Esophagus squamous epithelium (tissue), 4 donors: ENCODE measurements at regions not wholly inside any gene's neighbourhood (a gene's known extent, or its start where the extent isn't known, plus 50 kb on each side); places are given as distances from the start of the nearest gene placed in this dataset.

Experiments used
- CTCF ChIP-seq, 6 experiments: fragments of 450-650 bp in 4 of 6; fragments of 200-600 bp in 2 of 6; sonication (generic) in 2 of 6; IDR thresholded peaks; one replicate each; pipeline ENCODE4 v1.5.1; 2016 to 2019; ENCODE audit warnings: antibody characterized with exemption in 6 of 6, mild to moderate bottlenecking in 4 of 6, moderate library complexity in 4 of 6
- POLR2A ChIP-seq, 4 donors: fragments of 450-650 bp; IDR thresholded peaks; one replicate each; pipeline ENCODE4 v1.6.1; 2017; ENCODE audit warnings: antibody characterized with exemption in 4 of 4, mild to moderate bottlenecking in 4 of 4, moderate library complexity in 3 of 4

DNA sequence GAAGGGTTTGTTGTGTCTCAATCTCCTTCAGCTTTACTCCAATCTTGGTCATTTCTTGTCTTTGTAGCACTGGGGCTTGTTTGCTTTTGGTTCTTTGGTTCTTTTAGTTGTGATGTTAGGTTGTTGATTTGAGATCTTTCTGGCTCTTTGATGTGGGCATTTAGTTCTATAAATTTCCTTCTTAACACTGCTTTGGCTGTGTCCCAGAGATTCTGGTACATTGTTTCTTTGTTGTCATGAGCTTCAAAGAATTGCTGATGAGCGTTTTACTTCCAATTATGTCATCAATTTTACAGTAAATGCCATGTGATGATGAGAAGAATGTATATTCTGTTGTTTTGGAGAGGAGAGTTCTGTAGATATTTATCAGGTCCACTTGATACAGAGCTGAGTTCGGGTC lies 353.3 kb downstream of the MAN2A1 start:
- TF ChIP-seq POLR2A (IDR thresholded peaks at IDR 0.05) (no peak), CTCF (IDR thresholded peaks at IDR 0.05) (no peak)
